Suppressor macrophage treated with lipopolysaccharide for 1 hour (primary cell): ENCODE measurements at regions not wholly inside any gene's neighbourhood (a gene's known extent, or its start where the extent isn't known, plus 50 kb on each side); places are given as distances from the start of the nearest gene placed in this dataset.
"Not testable (repeated sequence)": the region's sequence is repeated elsewhere in the genome, so short reads cannot be mapped to it uniquely, and the experiment has no call there.

Source experiments
- DNase-seq, 3 donors: peaks; one replicate each; pipeline ENCODE4 v3.0.0-alpha.2; 2020 to 2022

DNA sequence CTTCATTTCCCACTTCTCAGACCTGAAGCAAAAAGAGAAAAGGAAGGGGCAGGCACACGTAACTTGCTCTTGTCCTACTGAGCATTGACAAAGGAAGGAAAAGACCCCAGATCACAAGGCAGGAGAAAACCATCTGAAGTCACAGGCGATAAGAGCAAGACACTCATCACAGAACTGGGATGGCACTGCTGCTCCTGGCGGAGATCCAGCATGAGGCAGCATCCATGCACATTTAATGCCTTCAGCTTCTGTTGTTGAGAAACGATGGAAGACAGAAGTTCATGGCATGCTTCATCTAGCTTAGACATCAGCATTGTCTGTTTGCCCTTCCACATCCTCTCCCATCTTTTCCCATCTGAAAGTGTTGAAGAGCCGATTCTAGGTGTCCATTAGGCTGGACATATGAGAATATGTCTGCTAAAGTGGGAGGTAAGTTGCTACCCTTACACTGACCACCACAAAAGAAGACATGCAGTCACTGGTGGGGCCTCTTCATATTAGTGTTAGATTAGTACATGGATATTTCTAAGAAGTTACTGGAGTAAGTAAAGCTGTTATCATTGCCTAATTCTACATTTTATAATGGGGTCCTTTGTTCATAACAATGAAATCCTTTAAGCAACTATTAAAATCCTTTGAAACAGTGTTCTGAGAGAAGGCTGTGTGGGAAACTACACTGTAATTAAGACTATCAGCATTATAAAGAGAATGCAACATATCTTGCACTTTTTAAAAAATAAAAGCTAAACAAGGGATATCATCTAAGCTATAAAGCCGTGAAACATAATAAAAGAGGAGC lies 618.5 kb downstream of the C6orf118 start:
- no peak for DNase-seq

- no peak for DNase-seq
Measured at GRCh38 chr6:164690241-164690640, 619.2 kb downstream of the C6orf118 start.

GRCh38 chr6:164665328-164665727 lies 644.1 kb downstream of the C6orf118 start:
- no peak for DNase-seq

GRCh38 chr6:164663634-164664033 lies 645.8 kb downstream of the C6orf118 start:
- no peak for DNase-seq

DNA sequence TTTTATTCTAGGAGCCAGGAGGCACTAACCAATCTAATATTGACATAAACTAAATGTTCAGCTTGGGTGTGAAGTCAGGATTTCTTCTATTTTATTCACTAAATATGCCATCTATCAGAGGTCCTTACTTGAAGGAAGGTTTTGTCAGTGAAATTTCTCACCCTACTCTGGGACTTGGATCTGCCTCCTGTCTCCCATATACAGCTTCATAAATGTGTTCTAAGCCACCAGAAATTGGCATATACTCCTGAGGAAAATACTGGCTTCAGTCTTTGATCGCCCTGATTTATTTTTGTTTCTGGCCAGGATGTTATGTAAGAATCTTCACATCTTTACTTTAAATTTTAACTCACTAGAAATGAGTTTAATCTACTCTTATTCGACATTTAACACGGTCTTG lies 647.7 kb downstream of the C6orf118 start:
- DNase-seq: no peak

GRCh38 chr6:164660781-164661180 lies 648.6 kb downstream of the C6orf118 start:
- no peak for DNase-seq

- DNase-seq: no peak
Measured at GRCh38 chr6:164640956-164641355, 668.4 kb downstream of the C6orf118 start.

DNA sequence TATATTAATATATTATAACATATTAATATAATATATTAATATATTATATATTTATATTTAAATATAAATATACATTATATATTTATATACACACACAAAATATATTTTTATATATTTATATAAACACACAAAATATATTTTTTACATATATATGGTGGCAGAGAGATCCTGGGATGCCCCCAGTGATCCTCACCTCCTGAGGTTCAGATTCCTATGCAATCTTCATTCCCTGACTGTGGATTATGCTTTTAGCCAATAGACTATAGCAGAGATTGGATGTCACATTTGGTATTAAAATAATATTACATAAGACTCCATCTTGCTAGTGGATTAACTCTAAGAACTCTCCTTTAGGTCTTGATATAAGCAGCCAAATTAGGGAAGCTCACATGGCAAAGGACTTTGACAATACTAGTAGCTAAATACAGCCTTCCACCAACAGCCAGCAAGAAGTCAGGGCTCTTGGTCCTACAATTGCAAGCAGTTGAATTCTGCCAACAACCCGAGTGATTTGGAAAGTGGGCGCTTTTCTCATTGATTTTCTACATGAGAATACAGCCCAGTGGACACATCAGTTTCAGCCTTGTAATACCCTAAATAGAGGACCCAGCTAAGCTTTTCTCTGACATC lies 681.0 kb downstream of the C6orf118 start:
- no peak for DNase-seq

DNA sequence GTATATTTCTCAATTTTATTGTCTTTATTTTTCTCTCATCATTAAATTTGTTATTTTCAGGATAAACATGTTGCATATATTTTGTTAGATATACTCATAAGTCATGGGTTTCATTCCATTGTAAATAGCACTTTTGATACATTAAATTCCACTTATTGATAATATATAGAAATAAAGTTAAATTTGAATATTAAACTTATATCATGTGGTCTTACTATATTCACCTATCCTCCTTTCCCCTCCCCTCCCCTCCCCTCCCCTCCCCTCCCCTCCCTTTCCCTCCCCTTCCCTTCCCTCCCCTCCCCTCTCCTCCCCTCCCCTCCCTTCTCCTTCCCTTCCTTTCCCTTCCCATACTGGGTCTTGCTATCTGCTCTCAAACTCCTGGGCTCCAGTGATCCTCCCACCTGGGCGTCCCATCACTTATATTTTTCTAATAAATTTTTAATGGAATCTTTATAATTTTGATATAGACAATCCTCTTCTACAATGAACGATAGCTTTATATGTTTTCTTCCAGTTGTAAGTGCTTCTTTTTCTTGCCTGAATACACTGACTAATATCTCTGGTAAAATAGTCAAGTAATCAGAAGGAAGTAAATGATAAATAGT lies 692.4 kb downstream of the C6orf118 start:
- DNase-seq: no peak

- no peak for DNase-seq
Measured at GRCh38 chr6:164612751-164613150, 696.7 kb downstream of the C6orf118 start.

- not testable (repeated sequence) for DNase-seq
Measured at GRCh38 chr6:164610859-164611258, 698.5 kb downstream of the C6orf118 start.

GRCh38 chr6:164602415-164602814 lies 707.0 kb downstream of the C6orf118 start:
- not testable (repeated sequence) for DNase-seq

DNA sequence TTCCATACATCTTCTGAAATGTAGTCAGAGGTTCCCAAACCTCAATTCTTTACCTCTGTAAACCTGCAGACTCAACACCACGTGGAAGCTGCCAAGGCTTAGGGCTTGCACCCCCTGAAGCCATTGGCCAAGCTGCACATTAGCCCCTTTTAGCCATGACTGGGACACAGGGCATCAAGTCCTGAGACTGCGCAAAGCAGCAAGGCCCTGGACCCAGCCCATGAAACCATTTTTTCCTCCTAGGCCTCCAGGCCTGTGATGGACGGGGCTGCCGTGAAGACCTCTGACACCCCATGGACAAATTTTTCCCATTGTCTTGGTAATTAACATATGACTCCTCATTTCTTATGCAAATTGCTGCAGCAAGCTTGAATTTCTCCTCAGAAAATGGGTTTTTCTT lies 727.8 kb downstream of the C6orf118 start:
- no peak for DNase-seq

DNA sequence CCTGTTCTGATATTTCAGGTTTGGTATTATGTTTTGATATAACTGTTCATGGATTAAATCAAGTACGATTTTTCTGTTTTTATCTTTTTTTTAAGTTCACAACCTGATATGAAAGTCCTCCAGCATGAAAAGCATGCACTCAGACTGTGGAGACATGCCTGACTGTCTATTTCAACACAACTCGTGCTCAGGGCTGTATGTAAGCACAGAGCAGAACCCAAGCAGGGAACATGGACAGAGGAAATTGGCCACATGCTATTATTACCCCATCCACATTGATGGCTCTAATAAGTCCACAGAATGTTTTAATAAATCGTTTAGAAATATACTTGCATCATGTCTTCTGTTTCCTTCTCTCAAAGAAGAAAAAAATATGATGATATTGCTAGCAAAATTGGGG lies 730.4 kb downstream of the C6orf118 start:
- no peak for DNase-seq

DNA sequence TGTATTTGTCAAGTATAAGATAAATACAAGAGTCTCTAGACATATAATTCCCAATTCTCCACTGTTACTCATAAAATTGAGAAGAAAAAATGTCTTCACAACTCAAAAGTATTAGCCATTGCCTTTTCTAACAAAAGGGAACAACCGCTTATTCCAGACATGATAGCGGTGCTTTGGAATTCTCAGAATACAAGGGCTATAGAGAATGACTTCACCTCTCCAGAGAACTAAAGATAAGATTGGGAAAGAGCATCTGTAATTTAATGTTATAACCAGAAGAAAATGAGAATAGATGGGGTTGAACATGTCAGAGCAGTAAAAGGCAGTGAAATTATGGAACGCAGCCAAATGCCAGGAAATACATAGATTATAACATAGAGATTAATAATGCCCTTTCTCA lies 730.8 kb downstream of the C6orf118 start:
- no peak for DNase-seq

GRCh38 chr6:164570801-164571200 lies 738.6 kb downstream of the C6orf118 start:
- DNase-seq: no peak

DNA sequence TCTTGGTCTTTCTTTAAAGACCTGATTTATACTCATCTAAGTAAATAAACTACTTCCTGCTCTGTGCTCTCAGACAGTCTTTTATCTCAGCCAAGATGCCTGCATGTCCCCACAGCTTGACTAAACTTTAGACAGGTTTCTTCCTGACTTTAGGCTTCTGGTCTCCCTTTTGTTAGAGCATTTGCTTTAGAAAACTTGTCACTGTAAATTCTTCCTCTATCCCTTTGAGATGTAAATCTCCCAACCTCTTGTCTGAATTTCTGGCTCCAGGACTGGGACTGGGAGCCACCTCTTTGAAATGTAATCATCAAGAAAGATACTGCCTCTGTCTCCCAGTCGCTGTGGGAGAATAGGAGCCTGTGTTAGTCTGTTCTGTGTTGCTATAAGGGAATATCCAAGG lies 739.9 kb downstream of the C6orf118 start:
- no peak for DNase-seq

- DNase-seq: no peak
Measured at GRCh38 chr6:164563924-164564323, 745.5 kb downstream of the C6orf118 start.

DNA sequence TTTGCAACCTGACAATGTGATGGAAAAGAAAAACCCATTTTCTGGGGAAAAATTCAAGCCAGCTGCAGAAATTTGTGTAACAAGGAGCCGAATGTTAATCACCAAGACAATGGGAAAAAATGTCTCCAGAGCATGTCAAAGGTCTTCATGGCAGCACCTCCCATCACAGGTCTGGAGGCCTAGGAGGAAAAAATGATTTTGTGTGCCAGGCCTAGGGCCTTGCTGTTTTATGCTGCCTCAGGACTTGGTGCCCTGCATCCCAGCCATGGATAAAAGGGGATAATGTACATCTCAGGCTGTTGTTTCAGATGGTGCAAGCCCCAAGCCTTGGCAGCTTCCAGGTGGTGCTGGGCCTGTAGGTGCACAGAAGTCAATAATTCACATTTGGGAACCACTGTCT lies 747.7 kb downstream of the C6orf118 start:
- no peak for DNase-seq

DNA sequence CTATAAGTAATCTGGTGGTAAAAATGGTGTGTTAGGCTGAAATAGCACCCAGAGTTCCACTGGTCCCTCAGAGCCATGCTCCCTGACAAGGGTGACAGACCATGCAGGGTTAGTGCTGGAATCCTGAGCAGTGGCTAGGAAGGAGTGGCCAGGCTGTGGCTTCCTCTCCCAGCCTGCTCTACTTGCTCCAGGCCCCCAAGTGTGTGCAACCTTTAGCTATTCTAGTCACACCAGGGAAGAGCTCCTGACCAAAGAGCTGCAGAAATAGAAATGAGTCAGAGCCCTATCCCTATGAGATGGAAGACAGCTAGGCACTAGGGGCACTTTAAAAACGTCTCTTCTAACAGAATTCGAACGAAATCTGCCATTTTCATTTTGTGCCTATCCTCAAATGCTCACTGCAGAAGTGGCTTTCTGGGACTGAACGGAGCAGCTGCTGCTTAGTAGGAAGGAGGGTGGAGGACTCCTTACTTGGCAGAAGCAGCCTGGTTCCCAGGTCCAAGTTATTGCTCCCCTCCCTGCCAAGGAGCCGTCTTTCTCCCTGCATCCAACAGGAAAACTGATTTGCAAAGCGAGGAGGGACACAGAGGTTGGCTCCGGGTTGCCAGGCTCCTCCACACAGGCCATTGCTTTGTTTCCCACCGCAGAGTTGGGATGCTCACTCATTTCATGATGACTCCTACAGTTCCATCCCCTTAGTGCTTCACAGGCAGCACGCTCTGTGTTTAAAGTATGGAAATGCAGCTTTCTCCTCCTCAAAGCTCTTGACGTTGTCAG lies 754.5 kb downstream of the C6orf118 start:
- DNase-seq: no peak

DNA sequence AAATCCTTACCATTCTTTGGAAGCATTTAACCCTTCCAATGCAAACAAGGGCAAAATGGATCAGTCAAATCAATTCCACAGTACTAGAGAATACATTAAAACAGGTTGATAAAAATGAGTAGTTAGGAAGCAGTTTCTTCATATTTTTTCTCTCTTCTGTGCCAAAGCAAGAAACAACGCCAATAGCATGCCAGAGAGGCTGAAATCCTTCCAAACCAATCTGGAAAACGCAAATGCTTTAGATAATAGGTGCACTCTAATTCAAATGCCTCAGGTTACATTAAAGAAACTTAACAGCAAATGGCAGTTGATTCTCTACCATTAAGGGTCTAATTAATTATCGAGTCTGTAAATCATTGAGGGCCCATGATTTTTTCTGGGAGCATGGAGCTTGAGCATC lies 755.2 kb downstream of the C6orf118 start:
- no peak for DNase-seq

GRCh38 chr6:164551706-164552105 lies 757.7 kb downstream of the C6orf118 start:
- DNase-seq: no peak

DNA sequence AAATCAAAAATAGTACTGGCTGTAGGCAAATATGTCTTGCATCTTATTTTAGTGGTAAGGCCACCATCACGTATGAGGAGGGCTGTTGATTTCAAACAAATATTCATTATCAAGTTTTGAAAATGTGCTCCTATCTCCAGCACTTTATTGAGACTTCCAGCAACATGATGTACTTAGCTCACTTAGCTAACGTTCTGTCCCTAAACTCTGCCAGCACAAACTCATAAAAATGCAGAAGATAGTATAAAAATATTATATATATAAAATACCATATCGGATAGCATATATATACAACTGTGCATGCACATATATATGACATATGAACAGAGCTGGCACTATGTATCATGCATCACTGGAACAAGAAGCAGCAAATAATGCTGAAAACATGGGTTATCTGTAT lies 762.3 kb downstream of the C6orf118 start:
- DNase-seq: no peak
